Mesenchymal stem cell (in vitro differentiated cells and primary cell): ENCODE measurements at regions not wholly inside any gene's neighbourhood (a gene's known extent, or its start where the extent isn't known, plus 50 kb on each side); places are given as distances from the start of the nearest gene placed in this dataset.

Source experiments
- DNase-seq: peaks from one replicate; pipeline ENCODE4 v3.0.0-alpha.2; 2013
- H2AFZ ChIP-seq: one replicate; pipeline ENCODE4 v1.6.1; 2013; ENCODE audit warnings: low read depth, mild to moderate bottlenecking, control low read depth, inconsistent platforms, low read length, moderate library complexity
- H2AK5ac ChIP-seq: 2 replicates; pipeline ENCODE4 v1.6.1; 2013; ENCODE audit warnings: low read length, moderate library complexity, mild to moderate bottlenecking, inconsistent platforms; ENCODE audit not compliant: severe bottlenecking
- H2BK120ac ChIP-seq: one replicate; pipeline ENCODE4 v1.6.1; 2013; ENCODE audit warnings: low read depth, mild to moderate bottlenecking, inconsistent platforms, low read length, moderate library complexity
- H2BK12ac ChIP-seq, 2 experiments: one replicate each; pipeline ENCODE4 v1.6.1; 2013; ENCODE audit warnings: inconsistent platforms in 2 of 2, low read length in 2 of 2, mild to moderate bottlenecking in 2 of 2, moderate library complexity in 2 of 2, control low read depth in 1 of 2
- H2BK15ac ChIP-seq: one replicate; pipeline ENCODE4 v1.6.1; 2013; ENCODE audit warnings: mild to moderate bottlenecking, low read depth, inconsistent platforms; ENCODE audit not compliant: poor library complexity, severe bottlenecking
- H2BK5ac ChIP-seq: 2 replicates; pipeline ENCODE4 v1.6.1; 2013; ENCODE audit warnings: low read depth, mild to moderate bottlenecking, low read length, control low read depth, inconsistent platforms; ENCODE audit not compliant: poor library complexity, severe bottlenecking
- H3K14ac ChIP-seq, 2 experiments: one replicate each; pipeline ENCODE4 v1.6.1; 2013; ENCODE audit warnings: inconsistent platforms in 2 of 2, low read length in 2 of 2, control low read depth in 1 of 2, mild to moderate bottlenecking in 1 of 2, moderate library complexity in 1 of 2
- H3K18ac ChIP-seq, 2 experiments: one replicate each; pipeline ENCODE4 v1.6.1; 2013; ENCODE audit warnings: inconsistent platforms in 2 of 2, low read length in 2 of 2, control low read depth in 1 of 2, low read depth in 1 of 2, mild to moderate bottlenecking in 1 of 2
- H3K23ac ChIP-seq, 2 experiments: one replicate each; pipeline ENCODE4 v1.6.1; 2013; ENCODE audit warnings: inconsistent platforms in 2 of 2, low read length in 2 of 2, mild to moderate bottlenecking in 2 of 2, moderate library complexity in 2 of 2, control low read depth in 1 of 2
- H3K27ac ChIP-seq: 2 replicates; pipeline ENCODE4 v1.5.1; 2013; ENCODE audit warnings: mild to moderate bottlenecking, moderate library complexity, low read length, control low read depth, inconsistent platforms; ENCODE audit not compliant: poor library complexity, severe bottlenecking
- H3K27me3 ChIP-seq, 2 experiments: 2 replicates each; pipeline versions ENCODE4 v1.6.1 to v1.7.0; 2013; ENCODE audit warnings: low read length in 2 of 2, mild to moderate bottlenecking in 2 of 2, moderate library complexity in 2 of 2, control low read depth in 1 of 2, inconsistent platforms in 1 of 2; ENCODE audit not compliant: control insufficient read depth in 1 of 2, insufficient read depth in 1 of 2
- H3K36me3 ChIP-seq, 2 experiments: 2 replicates each; pipeline versions ENCODE4 v1.6.1 to v1.7.0; 2013; ENCODE audit warnings: low read length in 2 of 2, control low read depth in 1 of 2, inconsistent platforms in 1 of 2, low read depth in 1 of 2, mild to moderate bottlenecking in 1 of 2; ENCODE audit not compliant: insufficient read depth in 2 of 2, control insufficient read depth in 1 of 2
- H3K4ac ChIP-seq, 2 experiments: one replicate each; pipeline ENCODE4 v1.6.1; 2013; ENCODE audit warnings: inconsistent platforms in 2 of 2, low read length in 2 of 2, mild to moderate bottlenecking in 2 of 2, moderate library complexity in 2 of 2, control low read depth in 1 of 2, low read depth in 1 of 2
- H3K4me1 ChIP-seq: 2 replicates; pipeline ENCODE4 v1.6.1; 2013; ENCODE audit warnings: low read depth, low read length, control low read depth; ENCODE audit not compliant: control insufficient read depth, insufficient read depth
- H3K4me2 ChIP-seq: 2 replicates; pipeline ENCODE4 v1.6.1; 2013; ENCODE audit warnings: low read length, mild to moderate bottlenecking, inconsistent platforms; ENCODE audit not compliant: poor library complexity, severe bottlenecking
- H3K4me3 ChIP-seq, 2 experiments: 2 replicates each; pipeline versions ENCODE4 v1.5.1 to v1.7.0; 2013; ENCODE audit warnings: low read length in 2 of 2, mild to moderate bottlenecking in 2 of 2, control low read depth in 1 of 2, low read depth in 1 of 2; ENCODE audit not compliant: insufficient read depth in 1 of 2
- H3K79me1 ChIP-seq: replicated peaks from 2 replicates; pipeline ENCODE4 v1.6.1; 2013; ENCODE audit warnings: mild to moderate bottlenecking, control low read depth, low read length, inconsistent platforms; ENCODE audit not compliant: poor library complexity, severe bottlenecking
- H3K9ac ChIP-seq: 2 replicates; pipeline ENCODE4 v1.7.0; 2013; ENCODE audit warnings: mild to moderate bottlenecking, low read length, moderate library complexity
- H3K9me3 ChIP-seq: 2 replicates; pipeline ENCODE4 v1.7.0; 2013; ENCODE audit warnings: mild to moderate bottlenecking, low read length; ENCODE audit not compliant: control insufficient read depth
- H4K8ac ChIP-seq: one replicate; pipeline ENCODE4 v1.6.1; 2013; ENCODE audit warnings: inconsistent platforms, mild to moderate bottlenecking, low read length, moderate library complexity
- H4K91ac ChIP-seq: one replicate; pipeline ENCODE4 v1.6.1; 2013; ENCODE audit warnings: mild to moderate bottlenecking, low read length, inconsistent platforms
- WGBS: methylation state at CpG from one replicate; pipeline ENCODE4 v1.1.7; 2013; ENCODE audit warnings: mixed read lengths; 5-methylcytosine and 5-hydroxymethylcytosine counted together

GRCh38 chr16:35463358-35463757, 2003.9 kb downstream of the TP53TG3F start:
- H3K27me3 ChIP-seq, result no peaks in the 10 kb centered on the region
- no peak overlapping the region for H3K9ac ChIP-seq
- H2AFZ ChIP-seq, result no peak overlapping the region
- H4K91ac ChIP-seq, result no peak overlapping the region
- H3K4me3 ChIP-seq, result no peak overlapping the region
- H2BK15ac ChIP-seq, result no peak overlapping the region
- H3K4ac ChIP-seq, result no peak overlapping the region
- no peak overlapping the region for H3K27ac ChIP-seq
- H2BK5ac ChIP-seq, result no peak overlapping the region
- no peak overlapping the region for H2BK12ac ChIP-seq
- H3K18ac ChIP-seq, result no peak overlapping the region
- no CpG with 5 or more reads among the region's 1 CpG for WGBS
- DNase-seq, result no peak
- no peak overlapping the region for H3K14ac ChIP-seq
- H3K4me1 ChIP-seq, result no peaks in the 10 kb centered on the region
- H3K79me1 ChIP-seq, result no peaks in the 10 kb centered on the region
- no peak overlapping the region for H4K8ac ChIP-seq
- no peak overlapping the region for H3K4me2 ChIP-seq
- H3K36me3 ChIP-seq, result no peaks in the 10 kb centered on the region
- no peak overlapping the region for H3K23ac ChIP-seq
- no peak overlapping the region for H2BK120ac ChIP-seq
- H3K9me3 ChIP-seq, result peaks cover 50% of the 10 kb centered on the region
- H2AK5ac ChIP-seq, result no peak overlapping the region

- no peak overlapping the region for H3K9ac ChIP-seq
- no peak overlapping the region for H2AK5ac ChIP-seq
- no peak overlapping the region for H3K27ac ChIP-seq
- 23% methylated on average over 1 of the region's 1 CpG for WGBS
- H3K36me3 ChIP-seq, result no peaks in the 10 kb centered on the region
- no peak overlapping the region for H3K18ac ChIP-seq
- no peaks in the 10 kb centered on the region for H3K4me1 ChIP-seq
- no peak overlapping the region for H2BK12ac ChIP-seq
- no peak overlapping the region for H2BK5ac ChIP-seq
- no peak overlapping the region for H4K91ac ChIP-seq
- H2BK15ac ChIP-seq, result no peak overlapping the region
- no peak overlapping the region for H3K4me2 ChIP-seq
- no peak for DNase-seq
- H3K4me3 ChIP-seq, result no peak overlapping the region
- H2AFZ ChIP-seq, result no peak overlapping the region
- H3K79me1 ChIP-seq, result no peaks in the 10 kb centered on the region
- H3K4ac ChIP-seq, result no peak overlapping the region
- H3K23ac ChIP-seq, result no peak overlapping the region
- no peak overlapping the region for H2BK120ac ChIP-seq
- H4K8ac ChIP-seq, result no peak overlapping the region
- no peak overlapping the region for H3K14ac ChIP-seq
- no peaks in the 10 kb centered on the region for H3K27me3 ChIP-seq
- peaks cover 29% of the 10 kb centered on the region for H3K9me3 ChIP-seq
Measured at GRCh38 chr16:35480361-35480760, 2020.9 kb downstream of the TP53TG3F start.

GRCh38 chr16:35480988-35481387, 2021.6 kb downstream of the TP53TG3F start:
- no peak overlapping the region for H3K27ac ChIP-seq
- DNase-seq, result no peak
- no peak overlapping the region for H2BK12ac ChIP-seq
- no peak overlapping the region for H4K8ac ChIP-seq
- H4K91ac ChIP-seq, result no peak overlapping the region
- no peaks in the 10 kb centered on the region for H3K79me1 ChIP-seq
- no peak overlapping the region for H3K18ac ChIP-seq
- no peak overlapping the region for H2BK15ac ChIP-seq
- no peak overlapping the region for H3K9ac ChIP-seq
- no peak overlapping the region for H3K23ac ChIP-seq
- H3K27me3 ChIP-seq, result no peaks in the 10 kb centered on the region
- H3K14ac ChIP-seq, result no peak overlapping the region
- no peak overlapping the region for H2AK5ac ChIP-seq
- H3K4me1 ChIP-seq, result no peaks in the 10 kb centered on the region
- H3K9me3 ChIP-seq, result peaks cover 24% of the 10 kb centered on the region
- H3K4me3 ChIP-seq, result no peak overlapping the region
- H3K4me2 ChIP-seq, result no peak overlapping the region
- no peak overlapping the region for H2BK120ac ChIP-seq
- H3K36me3 ChIP-seq, result no peaks in the 10 kb centered on the region
- no peak overlapping the region for H2AFZ ChIP-seq
- no peak overlapping the region for H3K4ac ChIP-seq
- no peak overlapping the region for H2BK5ac ChIP-seq

DNA sequence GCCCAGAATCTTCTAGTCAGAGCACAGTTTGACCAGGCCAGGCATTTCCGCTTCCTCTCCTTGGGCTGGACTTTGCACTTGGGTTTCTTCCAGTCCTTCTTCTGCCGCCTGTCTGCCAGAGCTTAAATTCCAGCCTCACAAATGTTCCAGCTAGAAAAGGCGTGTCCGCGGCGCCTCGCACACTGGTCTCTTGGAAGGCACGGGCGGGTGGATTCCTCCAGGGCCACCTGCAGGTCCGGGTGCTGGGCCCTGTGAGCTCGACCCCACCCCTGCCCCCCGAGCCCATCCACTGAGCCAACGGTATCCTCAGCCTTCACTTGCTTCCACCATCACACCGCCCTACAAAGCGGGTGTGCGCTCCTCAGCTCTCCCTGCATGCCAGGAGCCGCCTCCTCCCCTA, 2026.5 kb downstream of the TP53TG3F start:
- Histone ChIP-seq H3K14ac (no peak overlapping the region), H3K4me3 (no peak overlapping the region), H4K8ac (no peak overlapping the region), H3K27ac (no peak overlapping the region), H4K91ac (no peak overlapping the region), H3K18ac (no peak overlapping the region), H3K36me3 (no peaks in the 10 kb centered on the region), H3K9ac (no peak overlapping the region), H2AK5ac (no peak overlapping the region), H2BK12ac (no peak overlapping the region), H3K9me3 (peaks cover 15% of the 10 kb centered on the region), H2BK15ac (no peak overlapping the region), H3K4me1 (no peaks in the 10 kb centered on the region), H2BK5ac (no peak overlapping the region), H2BK120ac (no peak overlapping the region), H3K4ac (no peak overlapping the region), H3K79me1 (no peaks in the 10 kb centered on the region), H3K27me3 (no peaks in the 10 kb centered on the region), H2AFZ (no peak overlapping the region), H3K4me2 (no peak overlapping the region), H3K23ac (no peak overlapping the region)
- 79% methylated on average over 17 of the region's 17 CpGs for WGBS
- no peak for DNase-seq
